Hepatocyte (in vitro differentiated cells): ENCODE measurements at regions not wholly inside any gene's neighbourhood (a gene's known extent, or its start where the extent isn't known, plus 50 kb on each side); places are given as distances from the start of the nearest gene placed in this dataset.

ENCODE experiments used
- EZH2phosphoT487 ChIP-seq: fragments of 200-600 bp; sonication (generic); IDR thresholded peaks from one replicate; pipeline ENCODE4 v1.6.1; 2018; ENCODE audit warnings: antibody characterized with exemption, mild to moderate bottlenecking, low read depth, moderate library complexity; ENCODE audit not compliant: unreplicated experiment, severe bottlenecking
- TF ChIP-seq, protein P1 (sequence below): fragments of 200-600 bp; sonication (generic); IDR thresholded peaks from 2 replicates; pipeline ENCODE4 v1.5.1; 2016; ENCODE audit warnings: antibody characterized with exemption, mild to moderate bottlenecking; ENCODE audit not compliant: poor library complexity

DNA sequence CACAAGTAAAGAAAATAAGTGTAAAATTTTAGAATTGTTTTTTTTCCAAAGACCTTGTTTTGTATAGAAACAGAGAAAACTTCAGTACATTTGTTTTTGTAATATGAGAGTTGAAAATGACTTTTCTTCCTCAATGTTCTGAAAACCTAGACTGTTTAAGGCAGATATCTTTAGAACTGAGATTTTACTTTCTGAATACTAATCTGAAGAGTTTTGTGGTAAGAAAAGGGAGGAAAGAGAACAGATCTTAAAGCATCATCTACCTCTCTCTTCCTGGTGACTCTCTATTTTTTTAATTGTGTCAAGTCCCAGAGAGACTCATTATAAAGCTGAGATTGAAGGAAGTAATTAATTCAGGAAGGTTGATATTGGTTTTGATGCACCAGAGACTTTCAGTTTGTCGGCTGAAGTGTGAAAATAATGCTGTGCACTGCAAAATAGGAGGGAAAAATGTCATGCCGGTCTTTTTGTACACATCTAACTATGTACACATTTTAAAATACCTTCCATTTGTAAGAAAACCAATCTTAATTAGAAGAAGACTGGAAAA, 142.1 kb upstream of the NAALADL2 start:
- TF ChIP-seq, protein P1, sequence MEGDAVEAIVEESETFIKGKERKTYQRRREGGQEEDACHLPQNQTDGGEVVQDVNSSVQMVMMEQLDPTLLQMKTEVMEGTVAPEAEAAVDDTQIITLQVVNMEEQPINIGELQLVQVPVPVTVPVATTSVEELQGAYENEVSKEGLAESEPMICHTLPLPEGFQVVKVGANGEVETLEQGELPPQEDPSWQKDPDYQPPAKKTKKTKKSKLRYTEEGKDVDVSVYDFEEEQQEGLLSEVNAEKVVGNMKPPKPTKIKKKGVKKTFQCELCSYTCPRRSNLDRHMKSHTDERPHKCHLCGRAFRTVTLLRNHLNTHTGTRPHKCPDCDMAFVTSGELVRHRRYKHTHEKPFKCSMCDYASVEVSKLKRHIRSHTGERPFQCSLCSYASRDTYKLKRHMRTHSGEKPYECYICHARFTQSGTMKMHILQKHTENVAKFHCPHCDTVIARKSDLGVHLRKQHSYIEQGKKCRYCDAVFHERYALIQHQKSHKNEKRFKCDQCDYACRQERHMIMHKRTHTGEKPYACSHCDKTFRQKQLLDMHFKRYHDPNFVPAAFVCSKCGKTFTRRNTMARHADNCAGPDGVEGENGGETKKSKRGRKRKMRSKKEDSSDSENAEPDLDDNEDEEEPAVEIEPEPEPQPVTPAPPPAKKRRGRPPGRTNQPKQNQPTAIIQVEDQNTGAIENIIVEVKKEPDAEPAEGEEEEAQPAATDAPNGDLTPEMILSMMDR, result no peak
- TF ChIP-seq EZH2phosphoT487, result no peak
